GM21723 (cell line): ENCODE measurements at regions not wholly inside any gene's neighbourhood (a gene's known extent, or its start where the extent isn't known, plus 50 kb on each side); places are given as distances from the start of the nearest gene placed in this dataset.
"Not testable (repeated sequence)": the region's sequence is repeated elsewhere in the genome, so short reads cannot be mapped to it uniquely, and the experiment has no call there.

ENCODE experiments used
- ATAC-seq: cut with Tn5 transposase; IDR thresholded peaks from one replicate; pipeline ENCODE4 v1.9.1; 2021; ENCODE audit warnings: mild to moderate bottlenecking, moderate library complexity; ENCODE audit not compliant: unreplicated experiment

DNA sequence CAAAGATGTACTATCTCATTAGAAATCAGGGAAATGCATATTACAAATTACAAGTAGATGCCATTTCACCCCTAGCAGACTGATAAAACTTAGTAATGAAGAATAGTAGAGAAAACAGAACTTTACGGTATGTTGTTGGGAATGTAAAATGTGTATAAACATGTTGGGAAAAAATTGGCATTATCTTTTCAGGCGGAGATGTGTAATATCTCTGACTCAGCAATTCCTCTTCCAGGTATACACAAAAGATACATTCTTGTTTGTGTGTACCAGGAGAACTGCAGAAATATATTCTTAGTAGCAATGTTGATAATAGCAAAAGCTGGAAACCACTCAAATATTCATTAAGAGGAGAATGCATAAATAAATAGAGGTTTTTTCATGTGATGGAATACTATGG lies 204.5 kb downstream of the LPIN1 start:
- ATAC-seq: no peak

DNA sequence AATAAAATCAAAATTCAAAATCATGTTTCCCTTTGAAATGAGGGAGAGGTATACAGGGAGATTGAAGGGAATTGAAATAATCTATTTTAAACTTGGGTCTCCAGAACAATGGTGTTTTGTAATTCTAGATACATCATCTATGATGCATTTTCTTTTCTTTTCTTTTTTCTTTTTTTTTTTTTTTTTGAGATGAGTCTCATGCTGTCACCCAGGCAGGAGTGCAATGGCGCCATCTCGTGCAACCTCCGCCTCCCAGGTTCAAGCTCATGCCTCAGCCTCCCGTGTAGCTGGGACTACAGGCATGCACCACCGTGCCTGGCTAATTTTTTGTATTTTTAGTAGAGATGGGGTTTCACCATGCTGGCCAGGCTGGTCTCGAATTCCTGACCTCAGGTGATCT lies 205.1 kb downstream of the LPIN1 start:
- not testable (repeated sequence) for ATAC-seq

- ATAC-seq: no peak
Observed at GRCh38 chr2:11953258-11953657, 206.8 kb downstream of the LPIN1 start.

GRCh38 chr2:11955314-11955713 lies 208.9 kb downstream of the LPIN1 start:
- ATAC-seq: no peak

- no peak for ATAC-seq
Observed at GRCh38 chr2:11955884-11956291, 209.5 kb downstream of the LPIN1 start.

- ATAC-seq: no peak
Observed at GRCh38 chr2:11962707-11963328, 216.4 kb downstream of the LPIN1 start.

DNA sequence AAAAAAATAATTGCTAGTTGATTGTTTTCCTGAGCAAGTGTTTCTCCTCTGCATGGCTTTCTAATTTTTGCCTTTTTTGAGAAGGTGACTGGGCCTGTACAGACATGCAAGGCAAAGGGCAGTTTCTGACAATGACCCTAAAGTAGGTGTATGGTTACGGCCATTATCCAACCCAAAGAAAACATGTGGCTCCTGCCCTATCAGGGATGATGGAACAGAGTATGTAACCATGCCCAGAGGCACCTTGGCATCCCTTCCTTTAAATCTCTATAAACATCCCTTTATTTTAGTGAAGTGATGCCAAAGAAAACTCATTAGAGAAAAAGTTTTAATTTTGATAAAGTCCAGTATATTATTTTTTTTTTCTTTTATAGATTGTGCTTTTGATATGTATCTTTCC lies 217.5 kb downstream of the LPIN1 start:
- no peak for ATAC-seq

DNA sequence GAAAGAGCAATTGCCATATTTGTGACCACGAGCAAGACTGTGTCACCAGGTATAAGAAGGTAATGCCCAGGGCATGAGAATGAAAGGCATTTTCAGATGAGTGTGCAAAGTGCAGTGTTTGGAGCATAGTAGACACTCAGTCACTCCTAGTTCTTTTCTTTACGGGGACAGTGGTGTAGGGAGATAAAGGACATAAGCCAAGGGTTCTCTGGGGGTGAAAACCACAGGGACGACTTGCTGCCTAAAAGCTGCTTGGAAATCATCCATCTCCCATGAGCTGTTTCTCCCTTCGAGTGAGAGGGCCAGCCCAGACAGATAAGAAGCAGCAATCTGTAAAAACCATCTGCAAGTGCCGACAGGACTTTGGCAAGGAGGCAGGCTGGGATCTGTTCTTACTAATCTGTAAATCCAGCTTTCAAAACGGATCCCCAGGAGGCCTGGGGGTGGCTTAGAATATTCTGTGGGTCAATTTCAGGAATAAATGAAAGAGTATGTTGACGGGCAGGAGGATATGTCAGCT lies 221.6 kb downstream of the LPIN1 start:
- no peak for ATAC-seq

GRCh38 chr2:11968521-11968920 lies 222.1 kb downstream of the LPIN1 start:
- no peak for ATAC-seq

DNA sequence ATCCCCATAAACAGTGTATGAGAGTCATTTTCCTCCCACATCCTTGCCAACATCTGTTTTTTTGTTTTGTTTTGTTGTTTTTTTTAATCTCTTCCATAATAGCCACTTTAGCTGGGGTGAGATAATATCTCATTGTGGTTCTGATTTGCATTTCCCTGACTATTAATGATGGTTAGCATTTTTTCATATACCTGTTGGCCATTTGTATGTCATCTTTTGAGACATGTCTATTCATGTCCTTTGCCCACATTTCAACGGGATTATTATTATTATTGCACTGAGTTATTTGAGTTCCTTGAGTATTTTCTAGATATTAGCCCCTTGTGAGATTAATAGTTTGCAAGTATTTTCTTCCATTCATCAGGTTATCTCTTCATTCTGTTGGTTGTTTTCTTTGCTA lies 223.3 kb downstream of the LPIN1 start:
- ATAC-seq: no peak

GRCh38 chr2:11974573-11974972 lies 228.1 kb downstream of the LPIN1 start:
- no peak for ATAC-seq

DNA sequence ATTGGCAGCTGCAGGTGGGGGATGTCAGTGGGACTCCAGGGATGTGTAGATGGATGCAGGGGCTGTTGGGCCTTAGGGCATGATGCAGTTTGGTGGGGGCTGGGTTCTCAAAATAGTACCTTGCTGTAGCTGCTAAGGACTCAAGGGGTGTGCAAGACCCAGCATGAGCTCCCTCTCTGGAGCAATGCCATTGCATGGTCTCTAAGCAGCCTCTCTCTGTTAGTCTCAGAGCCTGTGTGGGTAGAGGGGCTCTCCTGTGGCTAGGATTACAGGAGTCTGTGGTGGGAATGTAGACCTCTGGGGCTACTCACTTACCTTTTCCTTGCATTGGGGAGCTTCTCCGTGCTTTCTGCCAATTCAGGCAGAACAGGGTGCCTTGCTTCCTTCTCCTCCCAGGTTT lies 228.9 kb downstream of the LPIN1 start:
- ATAC-seq: no peak

GRCh38 chr2:11976073-11976472 lies 229.6 kb downstream of the LPIN1 start:
- no peak for ATAC-seq

GRCh38 chr2:11977766-11978524 lies 231.5 kb downstream of the LPIN1 start:
- no peak for ATAC-seq

GRCh38 chr2:11980809-11981208 lies 234.4 kb downstream of the LPIN1 start:
- no peak for ATAC-seq

- ATAC-seq: no peak
Observed at GRCh38 chr2:11983401-11983800, 237.0 kb downstream of the LPIN1 start.

DNA sequence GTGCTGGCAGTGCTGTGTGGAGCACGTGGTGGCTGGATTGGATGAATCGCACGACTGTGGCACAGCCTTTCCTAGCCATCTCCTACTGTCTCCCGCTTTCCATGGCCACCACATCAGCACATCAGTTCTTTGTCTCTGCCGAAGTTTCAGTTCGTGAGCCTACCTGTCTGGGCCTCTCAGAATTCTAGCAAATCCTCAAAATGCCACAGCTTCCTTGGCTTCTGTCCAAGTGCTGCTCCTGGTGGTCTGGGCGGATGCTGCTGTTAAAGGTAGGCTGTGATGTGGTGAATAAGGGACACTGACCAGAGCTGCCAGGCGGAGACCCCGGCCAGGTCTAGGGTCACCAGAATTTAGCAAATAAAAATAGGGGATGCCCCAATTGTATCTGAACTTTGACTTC lies 237.4 kb downstream of the LPIN1 start:
- ATAC-seq: no peak

DNA sequence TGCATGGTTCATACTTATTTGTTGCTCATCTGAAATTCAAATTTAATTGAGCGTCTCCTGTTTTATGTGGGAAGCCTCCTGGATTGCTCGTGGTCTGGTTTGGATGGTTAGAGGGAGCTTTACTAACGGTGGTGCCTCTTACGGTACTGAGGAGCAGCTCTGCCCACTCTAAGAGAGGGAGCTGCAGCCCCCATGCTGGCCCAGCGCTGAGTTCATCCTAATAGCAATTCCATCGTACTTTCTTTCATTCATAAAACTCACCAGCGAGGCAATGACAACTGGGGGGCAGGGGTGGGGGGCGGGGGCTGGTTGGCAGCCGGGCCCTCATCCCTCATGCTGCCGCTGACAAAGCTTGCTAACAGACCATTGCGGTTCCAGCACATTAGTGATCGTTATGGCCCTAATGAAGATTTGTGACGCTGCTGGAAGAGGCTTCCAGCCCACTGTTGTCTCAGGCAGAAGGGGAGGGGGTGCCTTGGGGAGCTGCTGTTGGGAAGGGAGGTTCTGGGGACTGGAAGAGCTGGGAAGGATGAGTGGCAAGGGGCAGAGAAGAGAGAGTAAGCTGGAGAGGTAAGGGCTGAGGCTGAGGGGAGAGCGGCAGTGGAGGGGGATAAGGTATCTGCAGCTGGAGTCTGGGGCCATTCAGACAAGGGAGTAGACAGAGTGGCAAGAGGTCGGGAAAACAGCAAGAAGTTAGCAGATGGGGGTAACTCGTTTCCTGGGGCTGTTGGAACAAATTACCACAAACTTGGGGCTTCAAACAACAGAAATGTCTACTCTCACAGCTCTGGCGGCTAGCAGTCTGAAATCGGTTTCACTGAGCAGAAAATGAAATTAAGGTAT lies 238.1 kb downstream of the LPIN1 start:
- no peak for ATAC-seq

DNA sequence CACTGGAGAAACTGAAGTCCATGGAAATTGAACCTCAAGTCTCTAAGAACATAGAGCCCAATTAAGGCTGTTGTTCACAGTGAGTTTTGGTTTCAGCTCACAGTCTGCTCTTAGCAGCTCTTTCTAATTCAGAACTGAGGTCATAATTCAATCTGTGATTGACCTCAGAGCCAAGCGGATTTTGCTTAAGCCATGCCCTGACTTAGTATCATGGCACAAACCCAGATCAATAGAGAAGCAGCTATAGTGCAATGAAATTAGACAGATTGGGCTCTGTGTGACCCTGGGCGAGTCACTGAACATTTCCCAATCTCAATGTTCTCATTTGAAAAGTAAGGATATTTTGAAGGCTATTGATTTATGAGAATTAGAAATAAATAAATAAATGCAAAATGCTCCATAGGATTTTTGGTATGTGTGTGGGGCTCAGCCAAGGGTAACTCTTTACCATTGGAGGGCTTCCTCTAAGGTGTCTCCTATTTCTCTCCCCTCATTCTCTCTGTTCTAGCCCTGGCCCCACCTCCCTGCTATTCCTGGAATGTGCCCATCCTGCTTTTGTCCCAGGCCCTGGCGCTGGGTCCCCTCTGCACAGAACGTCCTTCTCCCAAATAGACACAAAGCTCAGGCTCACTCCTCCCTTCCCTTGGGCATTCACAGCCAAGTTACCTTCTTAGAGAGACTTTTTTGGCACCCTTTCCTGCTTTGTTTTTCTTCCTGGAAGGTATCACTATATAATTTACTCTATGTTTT lies 239.6 kb downstream of the LPIN1 start:
- ATAC-seq: no peak

DNA sequence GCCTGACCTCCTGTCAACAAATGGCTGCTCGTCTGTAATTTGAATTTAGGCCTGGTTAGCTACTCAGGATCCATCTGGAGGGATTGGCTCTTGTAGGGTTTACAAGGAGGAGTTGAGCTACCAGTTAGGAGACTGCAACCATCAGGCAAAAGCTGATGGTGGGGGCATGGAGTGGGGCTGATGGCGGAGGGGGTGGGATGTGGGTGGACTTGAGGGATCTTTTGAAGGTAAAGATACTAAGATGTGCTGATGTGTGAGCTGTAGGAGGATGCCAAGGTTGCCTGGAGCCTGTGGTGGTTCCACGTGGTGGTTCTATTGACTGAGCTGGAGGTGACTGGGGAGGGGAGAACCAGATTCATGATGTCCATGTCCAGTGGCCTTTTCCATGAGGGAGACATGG lies 240.7 kb downstream of the LPIN1 start:
- no peak for ATAC-seq
